ENCODE measurements at regions not wholly inside any gene's neighbourhood (a gene's known extent, or its start where the extent isn't known, plus 50 kb on each side); places are given as distances from the start of the nearest gene placed in this dataset.

- Histone ChIP-seq H3K4me3 (ENCODE audit: insufficient read depth, low read depth, low read length) (no peak overlapping the region), H3K27me3 (ENCODE audit: control insufficient read depth, insufficient read depth, low read length) (no peaks in the 10 kb centered on the region), H3K36me3 (replicated peaks; ENCODE audit: control insufficient read depth, insufficient read depth, low read length) (no peaks in the 10 kb centered on the region)
- no peak for DNase-seq
These were observed 67.7 kb upstream of the NR2F2 start for GRCh38 chr15:96262549-96263489.

DNA sequence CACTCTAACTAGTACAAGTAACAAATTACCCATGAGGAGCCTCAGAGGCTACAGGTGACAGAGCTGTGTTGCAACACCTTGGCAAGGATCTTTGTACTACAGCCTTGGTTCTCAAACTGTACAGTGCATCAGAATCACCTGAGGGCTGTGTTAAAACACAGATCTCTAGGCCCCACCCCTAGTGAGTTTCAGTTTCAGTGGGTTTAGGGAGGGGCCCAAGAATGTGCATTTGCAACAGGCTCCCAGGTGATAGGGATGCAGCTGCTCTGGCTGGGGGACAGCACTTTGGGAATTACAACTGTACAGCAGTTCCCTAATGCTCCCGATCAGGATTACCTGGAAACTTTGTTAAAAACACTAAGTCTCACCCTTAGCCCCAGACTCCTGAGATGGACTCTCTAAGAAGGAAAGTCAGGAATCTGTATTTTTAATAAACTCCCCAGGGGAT, 66.1 kb upstream of the NR2F2 start:
- Histone ChIP-seq H3K36me3 (replicated peaks; ENCODE audit: control insufficient read depth, insufficient read depth, low read length) (no peaks in the 10 kb centered on the region), H3K27me3 (ENCODE audit: control insufficient read depth, insufficient read depth, low read length) (no peaks in the 10 kb centered on the region), H3K4me3 (ENCODE audit: insufficient read depth, low read depth, low read length) (no peak overlapping the region)
- DNase-seq = no peak

DNA sequence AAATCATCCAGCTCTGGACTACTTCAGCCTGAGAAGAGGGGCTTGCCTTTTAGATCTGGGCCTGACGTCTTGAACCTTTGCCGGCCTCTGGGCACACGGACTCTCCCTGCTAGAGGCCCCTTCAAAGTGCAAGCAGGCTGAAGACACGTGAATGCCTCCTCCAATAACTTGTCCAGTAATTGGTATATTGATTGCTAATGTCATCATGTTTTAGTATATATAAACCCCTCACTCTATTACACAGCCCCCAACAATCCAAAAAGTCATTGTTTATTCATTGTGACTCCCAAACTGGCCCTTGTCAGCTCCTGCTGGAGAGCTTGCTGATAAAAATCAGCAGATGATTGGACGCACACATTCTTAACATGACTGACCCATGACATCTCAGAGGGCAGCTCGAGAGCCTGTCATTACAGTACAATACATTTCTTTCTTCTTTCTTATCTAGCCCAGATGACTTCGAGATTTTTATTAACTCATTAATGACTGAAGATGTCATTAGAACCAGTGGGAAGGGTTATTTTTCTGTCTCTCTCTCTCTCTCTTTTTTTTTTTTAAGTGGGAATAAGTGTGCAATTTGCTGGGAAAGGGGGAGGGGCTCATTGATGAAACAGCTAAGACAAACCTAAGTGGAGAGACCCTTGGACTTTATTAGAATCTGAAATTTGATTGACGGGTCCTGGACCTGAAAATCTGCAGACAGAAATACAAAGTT, 65.5 kb upstream of the NR2F2 start:
- Histone ChIP-seq H3K4me3 (ENCODE audit: insufficient read depth, low read depth, low read length) (no peak overlapping the region), H3K36me3 (replicated peaks; ENCODE audit: control insufficient read depth, insufficient read depth, low read length) (no peaks in the 10 kb centered on the region), H3K27me3 (ENCODE audit: control insufficient read depth, insufficient read depth, low read length) (no peaks in the 10 kb centered on the region)
- DNase-seq = no peak

DNA sequence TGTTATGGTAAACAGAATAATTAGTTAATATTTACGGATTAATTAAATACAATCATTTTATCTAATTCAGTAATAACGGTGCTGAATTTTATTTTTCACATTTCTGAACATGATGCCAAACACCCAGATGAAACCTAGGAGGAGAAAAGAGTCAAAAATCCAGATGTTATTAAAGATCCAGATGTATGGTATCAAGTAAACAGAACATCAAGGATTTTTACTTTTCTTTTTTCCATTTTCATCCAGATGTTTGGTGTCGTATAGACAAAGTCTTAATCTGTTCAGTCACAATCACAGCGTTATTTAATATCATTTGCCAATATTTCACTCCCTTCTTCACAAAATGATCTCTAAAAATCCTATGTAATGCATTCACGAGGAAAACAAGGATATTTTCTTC, 64.0 kb upstream of the NR2F2 start:
- no peak for DNase-seq
- H3K4me3 ChIP-seq (ENCODE audit: insufficient read depth, low read depth, low read length) = no peak overlapping the region

DNA sequence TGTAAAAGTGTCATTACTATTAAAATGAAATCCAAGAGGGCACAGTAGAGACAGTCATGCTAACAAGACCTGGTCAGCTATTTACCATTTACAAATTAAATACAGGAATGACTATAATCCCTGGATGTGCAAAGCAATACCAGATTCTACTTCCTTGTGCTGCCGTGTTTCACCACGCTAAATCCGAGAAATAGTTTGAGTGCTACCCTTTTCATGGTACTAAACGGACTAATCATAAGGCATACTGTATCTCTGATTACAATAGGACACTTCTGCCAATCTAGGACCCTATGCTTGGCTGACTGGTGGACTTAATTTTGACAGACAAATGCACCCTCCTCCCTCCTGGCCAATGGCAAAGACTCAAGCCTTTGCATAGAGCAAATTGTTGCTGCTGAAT, 63.0 kb upstream of the NR2F2 start:
- Histone ChIP-seq H3K27me3 (ENCODE audit: control insufficient read depth, insufficient read depth, low read length) (no peaks in the 10 kb centered on the region), H3K4me3 (ENCODE audit: insufficient read depth, low read depth, low read length) (no peak overlapping the region), H3K36me3 (replicated peaks; ENCODE audit: control insufficient read depth, insufficient read depth, low read length) (no peaks in the 10 kb centered on the region)
- DNase-seq = no peak

More for the DNA sequence above, 64.0 kb upstream of the NR2F2 start:
- no peaks in the 10 kb centered on the region for H3K27me3 ChIP-seq (ENCODE audit: control insufficient read depth, insufficient read depth, low read length)
- no peaks in the 10 kb centered on the region for H3K36me3 ChIP-seq (replicated peaks; ENCODE audit: control insufficient read depth, insufficient read depth, low read length)

DNA sequence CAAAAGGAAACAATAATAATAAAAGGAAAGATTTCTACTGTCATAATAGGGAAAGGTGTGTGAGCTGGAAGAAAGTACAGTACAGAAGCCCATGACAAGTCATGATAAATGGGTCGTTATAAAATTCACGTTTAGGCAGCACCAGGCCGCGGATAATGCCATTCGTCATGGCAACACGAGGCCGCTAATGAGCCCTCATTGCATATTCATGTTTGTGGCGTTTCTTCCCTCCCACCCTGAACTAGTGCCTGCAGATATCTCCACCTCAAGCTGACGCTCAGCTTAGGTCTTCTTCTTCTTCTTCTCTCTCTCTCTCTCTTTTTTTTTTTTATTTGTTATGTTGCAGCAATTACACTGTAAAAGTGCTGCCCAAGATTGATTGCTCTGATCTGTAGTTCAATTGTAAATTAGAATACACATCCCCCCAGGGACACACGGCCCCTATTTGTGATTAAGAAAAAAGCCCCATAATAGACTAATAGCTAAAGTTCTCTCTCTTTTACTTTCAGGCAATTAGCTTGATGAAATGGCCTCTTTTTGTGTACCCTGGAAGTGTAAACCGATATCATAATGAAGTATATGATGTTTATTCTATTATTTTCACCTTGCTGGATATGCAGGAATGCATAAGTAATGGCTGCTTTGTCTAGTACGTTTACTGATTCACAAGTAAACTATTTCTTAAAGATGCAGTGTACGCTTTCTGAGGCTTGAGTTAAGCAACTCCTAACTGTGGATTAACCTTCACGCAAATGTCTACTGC, 61.9 kb upstream of the NR2F2 start:
- Histone ChIP-seq H3K36me3 (replicated peaks; ENCODE audit: control insufficient read depth, insufficient read depth, low read length) (no peaks in the 10 kb centered on the region), H3K4me3 (ENCODE audit: insufficient read depth, low read depth, low read length) (no peak overlapping the region), H3K27me3 (ENCODE audit: control insufficient read depth, insufficient read depth, low read length) (no peaks in the 10 kb centered on the region)
- DNase-seq = no peak

DNA sequence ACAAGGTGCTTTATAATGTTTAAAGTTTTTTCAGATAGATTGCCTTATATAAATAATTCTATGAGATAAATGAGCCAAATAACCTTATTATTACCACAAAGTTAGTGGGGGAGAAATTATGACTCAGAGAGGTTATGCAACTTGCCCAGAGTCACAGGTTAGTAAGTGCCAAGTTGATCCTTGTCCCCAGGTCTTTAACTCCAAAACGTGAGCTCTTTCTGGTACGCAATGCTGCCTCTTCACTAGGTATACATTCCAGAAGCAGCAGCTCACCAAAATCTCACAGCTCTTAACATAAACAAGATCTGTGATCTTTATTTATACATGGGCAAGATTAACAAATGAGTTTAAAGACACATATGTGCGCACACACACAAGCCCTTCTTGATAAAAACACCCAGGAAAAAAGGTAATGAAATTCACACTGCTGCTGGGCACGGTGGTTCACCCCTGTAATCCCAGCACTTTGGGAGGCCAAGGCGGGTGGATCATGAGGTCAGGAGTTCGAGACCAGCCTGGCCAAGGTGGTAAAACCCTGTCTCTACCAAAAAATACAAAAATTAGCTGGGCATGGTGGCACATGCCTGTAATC, 59.8 kb upstream of the NR2F2 start:
- no peaks in the 10 kb centered on the region for H3K27me3 ChIP-seq (ENCODE audit: control insufficient read depth, insufficient read depth, low read length)
- no peak overlapping the region for H3K4me3 ChIP-seq (ENCODE audit: insufficient read depth, low read depth, low read length)
- no peak for DNase-seq
- no peaks in the 10 kb centered on the region for H3K36me3 ChIP-seq (replicated peaks; ENCODE audit: control insufficient read depth, insufficient read depth, low read length)

DNA sequence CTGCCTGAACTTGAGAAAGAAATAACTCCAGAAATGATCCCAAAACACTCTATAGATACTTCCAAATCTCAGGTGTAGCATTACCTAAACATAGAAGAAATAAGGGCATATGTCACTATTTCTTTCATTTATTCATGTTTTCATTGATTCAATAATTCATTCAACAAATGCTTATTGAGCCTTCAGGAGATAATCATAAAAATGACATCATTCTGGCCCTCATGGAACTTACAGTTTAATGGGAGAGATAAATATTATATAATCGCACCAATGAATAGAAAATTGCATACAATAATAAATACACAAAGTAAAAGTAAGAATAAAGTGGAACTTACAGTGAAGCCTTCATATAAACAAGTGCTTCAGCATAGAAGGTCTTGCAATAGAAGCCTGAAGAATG, 58.1 kb upstream of the NR2F2 start:
- no peaks in the 10 kb centered on the region for H3K27me3 ChIP-seq (ENCODE audit: control insufficient read depth, insufficient read depth, low read length)
- DNase-seq = no peak
- H3K4me3 ChIP-seq (ENCODE audit: insufficient read depth, low read depth, low read length) = no peak overlapping the region
- no peaks in the 10 kb centered on the region for H3K36me3 ChIP-seq (replicated peaks; ENCODE audit: control insufficient read depth, insufficient read depth, low read length)

GRCh38 chr15:96273317-96274086, 57.0 kb upstream of the NR2F2 start:
- H3K4me3 ChIP-seq (ENCODE audit: insufficient read depth, low read depth, low read length) = no peak overlapping the region
- H3K27me3 ChIP-seq (ENCODE audit: control insufficient read depth, insufficient read depth, low read length) = no peaks in the 10 kb centered on the region
- no peak for DNase-seq
- H3K36me3 ChIP-seq (replicated peaks; ENCODE audit: control insufficient read depth, insufficient read depth, low read length) = no peaks in the 10 kb centered on the region

GRCh38 chr15:96274087-96274440, 56.4 kb upstream of the NR2F2 start:
- no peaks in the 10 kb centered on the region for H3K27me3 ChIP-seq (ENCODE audit: control insufficient read depth, insufficient read depth, low read length)
- H3K36me3 ChIP-seq (replicated peaks; ENCODE audit: control insufficient read depth, insufficient read depth, low read length) = no peaks in the 10 kb centered on the region
- DNase-seq = no peak
- H3K4me3 ChIP-seq (ENCODE audit: insufficient read depth, low read depth, low read length) = no peak overlapping the region

GRCh38 chr15:96274698-96275097, 55.8 kb upstream of the NR2F2 start:
- H3K4me3 ChIP-seq (ENCODE audit: insufficient read depth, low read depth, low read length) = no peak overlapping the region
- no peaks in the 10 kb centered on the region for H3K36me3 ChIP-seq (replicated peaks; ENCODE audit: control insufficient read depth, insufficient read depth, low read length)
- DNase-seq = no peak
- no peaks in the 10 kb centered on the region for H3K27me3 ChIP-seq (ENCODE audit: control insufficient read depth, insufficient read depth, low read length)

GRCh38 chr15:96276438-96277210, 53.9 kb upstream of the NR2F2 start:
- Histone ChIP-seq H3K27me3 (ENCODE audit: control insufficient read depth, insufficient read depth, low read length) (no peaks in the 10 kb centered on the region), H3K36me3 (replicated peaks; ENCODE audit: control insufficient read depth, insufficient read depth, low read length) (no peaks in the 10 kb centered on the region), H3K4me3 (ENCODE audit: insufficient read depth, low read depth, low read length) (no peak overlapping the region)
- no peak for DNase-seq
